CD14-positive monocyte (primary cell): ENCODE measurements at regions not wholly inside any gene's neighbourhood (a gene's known extent, or its start where the extent isn't known, plus 50 kb on each side); places are given as distances from the start of the nearest gene placed in this dataset.

Source experiments
- DNase-seq, 3 donors: peaks; one replicate each; pipeline ENCODE4 v3.0.0-alpha.2; 2011 to 2022
- H2AFZ ChIP-seq: 2 replicates; pipeline ENCODE4 v1.6.0; 2012; ENCODE audit warnings: mild to moderate bottlenecking, low read depth, low read length, inconsistent platforms; ENCODE audit not compliant: insufficient read depth, poor library complexity, severe bottlenecking
- H3K27ac ChIP-seq, 2 donors: 1 replicate in 1 of 2; 2 replicates in 1 of 2; pipeline ENCODE4 v1.5.1; 2012 to 2013; ENCODE audit warnings: low read length in 2 of 2, control low read depth in 1 of 2, inconsistent platforms in 1 of 2, low read depth in 1 of 2, mild to moderate bottlenecking in 1 of 2
- H3K27me3 ChIP-seq, 2 donors: one replicate each; pipeline versions ENCODE4 v1.6.0 to v1.6.1; 2011 to 2013; ENCODE audit warnings: low read length in 2 of 2; ENCODE audit not compliant: control insufficient read depth in 2 of 2, insufficient read depth in 2 of 2
- H3K36me3 ChIP-seq, 2 donors: replicated peaks in 1 of 2; 1 replicate in 1 of 2; 2 replicates in 1 of 2; pipeline versions ENCODE4 v1.5.1 to v1.6.1; 2012 to 2013; ENCODE audit warnings: low read length in 2 of 2, control low read depth in 1 of 2, inconsistent platforms in 1 of 2, mild to moderate bottlenecking in 1 of 2; ENCODE audit not compliant: insufficient read depth in 2 of 2, control insufficient read depth in 1 of 2
- H3K4me1 ChIP-seq, 2 donors: 1 replicate in 1 of 2; 2 replicates in 1 of 2; pipeline versions ENCODE4 v1.5.1 to v1.6.1; 2012 to 2013; ENCODE audit warnings: low read length in 2 of 2, control low read depth in 1 of 2, inconsistent platforms in 1 of 2, mild to moderate bottlenecking in 1 of 2, moderate library complexity in 1 of 2; ENCODE audit not compliant: insufficient read depth in 2 of 2, control insufficient read depth in 1 of 2
- H3K4me2 ChIP-seq: replicated peaks from 2 replicates; pipeline ENCODE3; 2012; ENCODE audit warnings: low read length, moderate library complexity, mild to moderate bottlenecking; ENCODE audit not compliant: poor library complexity, severe bottlenecking; ENCODE audit errors: extremely low read depth
- H3K4me3 ChIP-seq, 3 experiments: fragments of 200-600 bp in 1 of 3; sonication (generic) in 1 of 3; replicated peaks in 1 of 3; 1 replicate in 2 of 3; 2 replicates in 1 of 3; pipeline ENCODE4 v1.5.1; 2011 to 2013; ENCODE audit warnings: low read length in 3 of 3, mild to moderate bottlenecking in 3 of 3, control low read depth in 2 of 3, low read depth in 2 of 3, inconsistent platforms in 1 of 3, moderate library complexity in 1 of 3
- H3K79me2 ChIP-seq: 2 replicates; pipeline ENCODE4 v1.6.0; 2012; ENCODE audit warnings: mild to moderate bottlenecking, control low read depth, inconsistent platforms, low read length, moderate library complexity; ENCODE audit not compliant: insufficient read depth
- H3K9ac ChIP-seq: 2 replicates; pipeline ENCODE4 v1.6.0; 2017; ENCODE audit warnings: low read length, mild to moderate bottlenecking; ENCODE audit not compliant: insufficient read depth, poor library complexity, severe bottlenecking
- H3K9me3 ChIP-seq, 2 donors: replicated peaks in 1 of 2; 1 replicate in 1 of 2; 2 replicates in 1 of 2; pipeline versions ENCODE4 v1.5.1 to v1.6.1; 2012 to 2013; ENCODE audit warnings: low read length in 2 of 2, control low read depth in 1 of 2; ENCODE audit not compliant: control insufficient read depth in 1 of 2, insufficient read depth in 1 of 2
- H4K20me1 ChIP-seq: 2 replicates; pipeline ENCODE4 v1.6.0; 2012; ENCODE audit warnings: mild to moderate bottlenecking, low read length, control low read depth, moderate library complexity; ENCODE audit not compliant: insufficient read depth
- H3K27ac Mint-ChIP-seq, 7 donors: one replicate each; pipeline ENCODE4 v1.8.0; 2020; ENCODE audit warnings: mild to moderate bottlenecking in 7 of 7, mixed read lengths in 7 of 7, moderate library complexity in 6 of 7, inconsistent platforms in 2 of 7
- H3K27me3 Mint-ChIP-seq, 3 donors: one replicate each; pipeline ENCODE4 v1.8.0; 2021 to 2022; ENCODE audit warnings: low read depth in 3 of 3, mild to moderate bottlenecking in 3 of 3, mixed read lengths in 3 of 3, moderate library complexity in 3 of 3, inconsistent platforms in 1 of 3
- H3K36me3 Mint-ChIP-seq, 2 donors: one replicate each; pipeline ENCODE4 v1.8.0; 2020; ENCODE audit warnings: mixed read lengths in 2 of 2, inconsistent platforms in 1 of 2, mild to moderate bottlenecking in 1 of 2
- H3K4me1 Mint-ChIP-seq: one replicate; pipeline ENCODE4 v1.8.0; 2020; ENCODE audit warnings: mild to moderate bottlenecking, mixed read lengths
- H3K4me3 Mint-ChIP-seq, 2 donors: one replicate each; pipeline ENCODE4 v1.8.0; 2020; ENCODE audit warnings: mild to moderate bottlenecking in 2 of 2, mixed read lengths in 2 of 2, moderate library complexity in 1 of 2
- H3K9me3 Mint-ChIP-seq, 7 donors: one replicate each; pipeline ENCODE4 v1.8.0; 2020 to 2022; ENCODE audit warnings: mixed read lengths in 7 of 7, mild to moderate bottlenecking in 6 of 7, moderate library complexity in 6 of 7, inconsistent platforms in 2 of 7
- CTCF ChIP-seq: fragments of 200-600 bp; IDR thresholded peaks from one replicate; pipeline ENCODE4 v1.8.0; 2022; ENCODE audit warnings: antibody characterized with exemption, mild to moderate bottlenecking
- WGBS: methylation state at CpG from one replicate; pipeline ENCODE4 v1.1.5; 2013; ENCODE audit warnings: missing lambda C conversion rate; ENCODE audit not compliant: insufficient coverage; 5-methylcytosine and 5-hydroxymethylcytosine counted together
- intact Hi-C, 2 donors: fragments of 100-400 bp; cut with micrococcal nuclease; formaldehyde crosslinking; loops; one replicate each; pipeline versions ENCODE4 v1.15.0 to v1.15.1; 2023

GRCh38 chr16:64410306-64410705, 711.6 kb downstream of the CDH11 start:
- no CpG with 5 or more reads among the region's 1 CpG for WGBS
- no peaks in the 10 kb centered on the region for H3K79me2 ChIP-seq
- no peaks in the 10 kb centered on the region for H3K9me3 ChIP-seq
- H3K27me3 Mint-ChIP-seq: peaks cover 0 to 1% (median 0%) of the 10 kb centered on the region in 3 donors
- no peak overlapping the region for H3K9ac ChIP-seq
- no peak overlapping the region for H2AFZ ChIP-seq
- no peaks in the 10 kb centered on the region for H3K4me1 ChIP-seq
- H3K27ac Mint-ChIP-seq: no peak overlapping the region
- no peaks in the 10 kb centered on the region for H3K36me3 ChIP-seq
- no peak overlapping the region for H3K4me3 ChIP-seq
- no peak overlapping the region for H3K27ac ChIP-seq
- H4K20me1 ChIP-seq: no peaks in the 10 kb centered on the region
- no peaks in the 10 kb centered on the region for H3K36me3 Mint-ChIP-seq
- no peak overlapping the region for H3K4me3 Mint-ChIP-seq
- H3K4me1 Mint-ChIP-seq: no peaks in the 10 kb centered on the region
- intact Hi-C loops: no loop called here
- DNase-seq: no peak
- TF ChIP-seq CTCF: no peak
- peaks cover 0 to 5% (median 2%) of the 10 kb centered on the region in 7 donors for H3K9me3 Mint-ChIP-seq
- H3K4me2 ChIP-seq: no peak overlapping the region
- no peaks in the 10 kb centered on the region for H3K27me3 ChIP-seq

- Mint-ChIP-seq H3K4me1 (no peaks in the 10 kb centered on the region), H3K36me3 (no peaks in the 10 kb centered on the region), H3K27me3 (no peaks in the 10 kb centered on the region), H3K9me3 (peaks cover 0 to 4% (median 2%) of the 10 kb centered on the region in 7 donors), H3K27ac (no peak overlapping the region), H3K4me3 (no peak overlapping the region)
- H4K20me1 ChIP-seq: no peaks in the 10 kb centered on the region
- no peak for TF ChIP-seq CTCF
- 95% methylated on average over 4 of the region's 4 CpGs for WGBS
- no peak for DNase-seq
- no peak overlapping the region for H3K4me3 ChIP-seq
- H3K36me3 ChIP-seq: no peaks in the 10 kb centered on the region
- intact Hi-C loops: no loop called here
- no peak overlapping the region for H3K9ac ChIP-seq
- no peak overlapping the region for H2AFZ ChIP-seq
- H3K4me1 ChIP-seq: no peaks in the 10 kb centered on the region
- H3K27me3 ChIP-seq: no peaks in the 10 kb centered on the region
- H3K79me2 ChIP-seq: no peaks in the 10 kb centered on the region
- H3K4me2 ChIP-seq: no peak overlapping the region
- H3K27ac ChIP-seq: no peak overlapping the region
- H3K9me3 ChIP-seq: no peaks in the 10 kb centered on the region
Observed at GRCh38 chr16:64409783-64410210, 712.1 kb downstream of the CDH11 start.
